Spleen (tissue), 11 donors: ENCODE measurements at regions not wholly inside any gene's neighbourhood (a gene's known extent, or its start where the extent isn't known, plus 50 kb on each side); places are given as distances from the start of the nearest gene placed in this dataset.

ENCODE experiments used
- DNase-seq: peaks from one replicate; pipeline ENCODE4 v3.0.0-alpha.2; 2020
- H3K27ac ChIP-seq, 8 donors: fragments of 200-600 bp; sonication (generic) in 7 of 8; 1 replicate in 4 of 8; 2 replicates in 4 of 8; pipeline versions ENCODE4 v1.5.0 to v1.8.0; 2016 to 2021; ENCODE audit warnings: inconsistent platforms in 4 of 8, mild to moderate bottlenecking in 4 of 8, moderate library complexity in 1 of 8
- H3K27me3 ChIP-seq, 7 donors: fragments of 200-600 bp; sonication (generic) in 6 of 7; replicated peaks in 1 of 7; 1 replicate in 4 of 7; 2 replicates in 3 of 7; pipeline versions ENCODE4 v1.5.0 to v1.8.0; 2016 to 2021; ENCODE audit warnings: inconsistent platforms in 3 of 7, mild to moderate bottlenecking in 1 of 7
- H3K36me3 ChIP-seq, 6 donors: fragments of 200-600 bp; sonication (generic) in 5 of 6; 1 replicate in 4 of 6; 2 replicates in 2 of 6; pipeline versions ENCODE4 v1.5.0 to v1.8.0; 2016 to 2021; ENCODE audit warnings: inconsistent platforms in 2 of 6
- H3K4me1 ChIP-seq, 6 donors: fragments of 200-600 bp; sonication (generic) in 5 of 6; 1 replicate in 3 of 6; 2 replicates in 3 of 6; pipeline versions ENCODE4 v1.5.0 to v1.8.0; 2016 to 2021; ENCODE audit warnings: inconsistent platforms in 3 of 6
- H3K4me3 ChIP-seq, 8 donors: fragments of 200-600 bp; sonication (generic) in 7 of 8; 1 replicate in 4 of 8; 2 replicates in 4 of 8; pipeline versions ENCODE4 v1.5.0 to v1.8.0; 2016 to 2021; ENCODE audit warnings: inconsistent platforms in 4 of 8, mild to moderate bottlenecking in 4 of 8, moderate library complexity in 2 of 8
- H3K9me3 ChIP-seq, 8 donors: fragments of 200-600 bp; sonication (generic) in 7 of 8; 1 replicate in 4 of 8; 2 replicates in 4 of 8; pipeline versions ENCODE4 v1.5.0 to v1.8.0; 2016 to 2021; ENCODE audit warnings: inconsistent platforms in 4 of 8
- CTCF ChIP-seq, 11 experiments: fragments of 200-600 bp in 7 of 11; fragments of 450-650 bp in 4 of 11; sonication (generic) in 4 of 11; IDR thresholded peaks in 8 of 11; conservative IDR thresholded peaks in 3 of 11; 1 replicate in 7 of 11; 2 replicates in 4 of 11; pipeline versions ENCODE4 v1.4.0 to v1.8.0; 2016 to 2021; ENCODE audit warnings: antibody characterized with exemption in 11 of 11, inconsistent platforms in 4 of 11, mild to moderate bottlenecking in 1 of 11
- POLR2A ChIP-seq, 3 donors: fragments of 450-650 bp; IDR thresholded peaks; one replicate each; pipeline ENCODE4 v1.5.1; 2017; ENCODE audit warnings: antibody characterized with exemption in 3 of 3, mild to moderate bottlenecking in 1 of 3
- POLR2AphosphoS5 ChIP-seq, 3 donors: sonication (generic); formaldehyde crosslinking; IDR thresholded peaks; one replicate each; pipeline ENCODE4 v1.5.1; 2017; ENCODE audit warnings: antibody characterized with exemption in 3 of 3
- WGBS, 5 donors: extraction: QIAGEN DNeasy Blood & Tissue Kit in 3 of 5; methylation state at CpG; one replicate each; pipeline versions ENCODE4 v1.1.5 to v1.1.7; 2013 to 2018; 5-methylcytosine and 5-hydroxymethylcytosine counted together
- intact Hi-C: fragments of 100-400 bp; cut with DNase I; formaldehyde crosslinking; loops from one replicate; pipeline ENCODE4 v1.15.0; 2023; ENCODE audit warnings: low total_unique reads
- donor health status: healthy with polysubstance abuse.
- donor health status: DM: no; HTN: no; CAD: no; lungs with moderate emphysema.
- donor health status: DM: no; HTN: no; CAD: no.
- donor health status: Bipolar disorder and iron deficiency.
- donor health status: healthy.
- donor health status: DM: no; HTN: no; CAD: no.
- donor health status: DM: yes; HTN: yes; CAD: no.

- WGBS, 5 donors, result 56 to 79% (median 63%) methylated on average over 23 of the region's 23 CpGs
- TF ChIP-seq POLR2AphosphoS5 (IDR thresholded peaks at IDR 0.05) (no peak), CTCF (IDR thresholded peaks at IDR 0.05 in 8 of 11, conservative IDR thresholded peaks at IDR 0.05 in 3 of 11) (no peak), POLR2A (IDR thresholded peaks at IDR 0.05) (no peak)
- Histone ChIP-seq H3K4me1 (peaks cover 0 to 51% (median 24%) of the 10 kb centered on the region in 6 donors), H3K36me3 (no peaks in the 10 kb centered on the region), H3K4me3 (no peak overlapping the region), H3K27ac (no peak overlapping the region), H3K9me3 (no peaks in the 10 kb centered on the region), H3K27me3 (peaks cover 0 to 82% (median 14%) of the 10 kb centered on the region in 7 donors)
- DNase-seq, result peak; percentile 51
- intact Hi-C loops, result no loop called here
These were observed 103.1 kb upstream of the TLE3 start for GRCh38 chr15:70200511-70201424.

- H3K27me3 ChIP-seq, result peaks cover 0 to 80% (median 14%) of the 10 kb centered on the region in 7 donors
- H3K36me3 ChIP-seq, result no peaks in the 10 kb centered on the region
- no peaks in the 10 kb centered on the region for H3K9me3 ChIP-seq
- 41 to 59% (median 42%) methylated on average over 16 to 18 of the region's 18 CpGs for WGBS, 5 donors
- no peak overlapping the region for H3K4me3 ChIP-seq
- intact Hi-C loops, result no loop called here
- TF ChIP-seq CTCF (IDR thresholded peaks at IDR 0.05 in 8 of 11, conservative IDR thresholded peaks at IDR 0.05 in 3 of 11) (no peak), POLR2A (IDR thresholded peaks at IDR 0.05) (no peak), POLR2AphosphoS5 (IDR thresholded peaks at IDR 0.05) (no peak)
- no peak overlapping the region for H3K27ac ChIP-seq
- H3K4me1 ChIP-seq, result peaks cover 0 to 57% (median 26%) of the 10 kb centered on the region in 6 donors
- DNase-seq, result peak; percentile 38
These were observed 102.1 kb upstream of the TLE3 start for GRCh38 chr15:70199540-70200410.

- H3K27me3 ChIP-seq, result peaks cover 0 to 82% (median 14%) of the 10 kb centered on the region in 7 donors
- DNase-seq, result no peak
- 65 to 82% (median 69%) methylated on average over 4 of the region's 4 CpGs for WGBS, 5 donors
- peaks cover 0 to 57% (median 26%) of the 10 kb centered on the region in 6 donors for H3K4me1 ChIP-seq
- no peaks in the 10 kb centered on the region for H3K9me3 ChIP-seq
- H3K4me3 ChIP-seq, result no peak overlapping the region
- H3K27ac ChIP-seq, result no peak overlapping the region
- TF ChIP-seq CTCF (IDR thresholded peaks at IDR 0.05 in 8 of 11, conservative IDR thresholded peaks at IDR 0.05 in 3 of 11) (no peak), POLR2A (IDR thresholded peaks at IDR 0.05) (no peak), POLR2AphosphoS5 (IDR thresholded peaks at IDR 0.05) (no peak)
- intact Hi-C loops, result no loop called here
- H3K36me3 ChIP-seq, result no peaks in the 10 kb centered on the region
These were observed 101.4 kb upstream of the TLE3 start for GRCh38 chr15:70199124-70199482.
